CD14-positive monocyte (primary cell): ENCODE measurements at regions not wholly inside any gene's neighbourhood (a gene's known extent, or its start where the extent isn't known, plus 50 kb on each side); places are given as distances from the start of the nearest gene placed in this dataset.

ENCODE experiments used
- DNase-seq, 3 donors: peaks; one replicate each; pipeline ENCODE4 v3.0.0-alpha.2; 2011 to 2022
- H2AFZ ChIP-seq: 2 replicates; pipeline ENCODE4 v1.6.0; 2012; ENCODE audit warnings: mild to moderate bottlenecking, low read depth, low read length, inconsistent platforms; ENCODE audit not compliant: insufficient read depth, poor library complexity, severe bottlenecking
- H3K27ac ChIP-seq, 2 donors: 1 replicate in 1 of 2; 2 replicates in 1 of 2; pipeline ENCODE4 v1.5.1; 2012 to 2013; ENCODE audit warnings: low read length in 2 of 2, control low read depth in 1 of 2, inconsistent platforms in 1 of 2, low read depth in 1 of 2, mild to moderate bottlenecking in 1 of 2
- H3K27me3 ChIP-seq, 2 donors: one replicate each; pipeline versions ENCODE4 v1.6.0 to v1.6.1; 2011 to 2013; ENCODE audit warnings: low read length in 2 of 2; ENCODE audit not compliant: control insufficient read depth in 2 of 2, insufficient read depth in 2 of 2
- H3K36me3 ChIP-seq, 2 donors: replicated peaks in 1 of 2; 1 replicate in 1 of 2; 2 replicates in 1 of 2; pipeline versions ENCODE4 v1.5.1 to v1.6.1; 2012 to 2013; ENCODE audit warnings: low read length in 2 of 2, control low read depth in 1 of 2, inconsistent platforms in 1 of 2, mild to moderate bottlenecking in 1 of 2; ENCODE audit not compliant: insufficient read depth in 2 of 2, control insufficient read depth in 1 of 2
- H3K4me1 ChIP-seq, 2 donors: 1 replicate in 1 of 2; 2 replicates in 1 of 2; pipeline versions ENCODE4 v1.5.1 to v1.6.1; 2012 to 2013; ENCODE audit warnings: low read length in 2 of 2, control low read depth in 1 of 2, inconsistent platforms in 1 of 2, mild to moderate bottlenecking in 1 of 2, moderate library complexity in 1 of 2; ENCODE audit not compliant: insufficient read depth in 2 of 2, control insufficient read depth in 1 of 2
- H3K4me2 ChIP-seq: replicated peaks from 2 replicates; pipeline ENCODE3; 2012; ENCODE audit warnings: low read length, moderate library complexity, mild to moderate bottlenecking; ENCODE audit not compliant: poor library complexity, severe bottlenecking; ENCODE audit errors: extremely low read depth
- H3K4me3 ChIP-seq, 3 experiments: fragments of 200-600 bp in 1 of 3; sonication (generic) in 1 of 3; replicated peaks in 1 of 3; 1 replicate in 2 of 3; 2 replicates in 1 of 3; pipeline ENCODE4 v1.5.1; 2011 to 2013; ENCODE audit warnings: low read length in 3 of 3, mild to moderate bottlenecking in 3 of 3, control low read depth in 2 of 3, low read depth in 2 of 3, inconsistent platforms in 1 of 3, moderate library complexity in 1 of 3
- H3K79me2 ChIP-seq: 2 replicates; pipeline ENCODE4 v1.6.0; 2012; ENCODE audit warnings: mild to moderate bottlenecking, control low read depth, inconsistent platforms, low read length, moderate library complexity; ENCODE audit not compliant: insufficient read depth
- H3K9ac ChIP-seq: 2 replicates; pipeline ENCODE4 v1.6.0; 2017; ENCODE audit warnings: low read length, mild to moderate bottlenecking; ENCODE audit not compliant: insufficient read depth, poor library complexity, severe bottlenecking
- H3K9me3 ChIP-seq, 2 donors: replicated peaks in 1 of 2; 1 replicate in 1 of 2; 2 replicates in 1 of 2; pipeline versions ENCODE4 v1.5.1 to v1.6.1; 2012 to 2013; ENCODE audit warnings: low read length in 2 of 2, control low read depth in 1 of 2; ENCODE audit not compliant: control insufficient read depth in 1 of 2, insufficient read depth in 1 of 2
- H4K20me1 ChIP-seq: 2 replicates; pipeline ENCODE4 v1.6.0; 2012; ENCODE audit warnings: mild to moderate bottlenecking, low read length, control low read depth, moderate library complexity; ENCODE audit not compliant: insufficient read depth
- H3K27ac Mint-ChIP-seq, 7 donors: one replicate each; pipeline ENCODE4 v1.8.0; 2020; ENCODE audit warnings: mild to moderate bottlenecking in 7 of 7, mixed read lengths in 7 of 7, moderate library complexity in 6 of 7, inconsistent platforms in 2 of 7
- H3K27me3 Mint-ChIP-seq, 3 donors: one replicate each; pipeline ENCODE4 v1.8.0; 2021 to 2022; ENCODE audit warnings: low read depth in 3 of 3, mild to moderate bottlenecking in 3 of 3, mixed read lengths in 3 of 3, moderate library complexity in 3 of 3, inconsistent platforms in 1 of 3
- H3K36me3 Mint-ChIP-seq, 2 donors: one replicate each; pipeline ENCODE4 v1.8.0; 2020; ENCODE audit warnings: mixed read lengths in 2 of 2, inconsistent platforms in 1 of 2, mild to moderate bottlenecking in 1 of 2
- H3K4me1 Mint-ChIP-seq: one replicate; pipeline ENCODE4 v1.8.0; 2020; ENCODE audit warnings: mild to moderate bottlenecking, mixed read lengths
- H3K4me3 Mint-ChIP-seq, 2 donors: one replicate each; pipeline ENCODE4 v1.8.0; 2020; ENCODE audit warnings: mild to moderate bottlenecking in 2 of 2, mixed read lengths in 2 of 2, moderate library complexity in 1 of 2
- H3K9me3 Mint-ChIP-seq, 7 donors: one replicate each; pipeline ENCODE4 v1.8.0; 2020 to 2022; ENCODE audit warnings: mixed read lengths in 7 of 7, mild to moderate bottlenecking in 6 of 7, moderate library complexity in 6 of 7, inconsistent platforms in 2 of 7
- CTCF ChIP-seq: fragments of 200-600 bp; IDR thresholded peaks from one replicate; pipeline ENCODE4 v1.8.0; 2022; ENCODE audit warnings: antibody characterized with exemption, mild to moderate bottlenecking
- WGBS: methylation state at CpG from one replicate; pipeline ENCODE4 v1.1.5; 2013; ENCODE audit warnings: missing lambda C conversion rate; ENCODE audit not compliant: insufficient coverage; 5-methylcytosine and 5-hydroxymethylcytosine counted together
- intact Hi-C, 2 donors: fragments of 100-400 bp; cut with micrococcal nuclease; formaldehyde crosslinking; loops; one replicate each; pipeline versions ENCODE4 v1.15.0 to v1.15.1; 2023

GRCh38 chr20:62553136-62553837, 77.5 kb upstream of the GATA5 start:
- no peak for DNase-seq
- intact Hi-C loops, result no loop called here
- no peaks in the 10 kb centered on the region for H3K79me2 ChIP-seq
- H2AFZ ChIP-seq, result no peak overlapping the region
- Mint-ChIP-seq H3K27me3 (peaks cover 41 to 57% (median 57%) of the 10 kb centered on the region in 3 donors), H3K4me3 (peak overlapping the region in 1 of 2 donors; percentile 51), H3K36me3 (no peaks in the 10 kb centered on the region), H3K4me1 (peaks cover 6% of the 10 kb centered on the region), H3K27ac (peak overlapping the region in 1 of 7 donors; percentile 41), H3K9me3 (peaks cover 0 to 7% (median 2%) of the 10 kb centered on the region in 7 donors)
- H3K4me2 ChIP-seq, result no peak overlapping the region
- no peak for TF ChIP-seq CTCF
- peaks cover 0 to 3% of the 10 kb centered on the region in 2 donors for H3K9me3 ChIP-seq
- no peak overlapping the region for H3K4me3 ChIP-seq
- H3K9ac ChIP-seq, result no peak overlapping the region
- 95% methylated on average over 29 of the region's 33 CpGs for WGBS
- no peaks in the 10 kb centered on the region for H4K20me1 ChIP-seq
- H3K27me3 ChIP-seq, result peaks cover 17 to 56% of the 10 kb centered on the region in 2 donors
- H3K4me1 ChIP-seq, result peaks cover 0 to 8% of the 10 kb centered on the region in 2 donors
- no peak overlapping the region for H3K27ac ChIP-seq
- H3K36me3 ChIP-seq, result no peaks in the 10 kb centered on the region

GRCh38 chr20:62553838-62554161, 78.0 kb upstream of the GATA5 start:
- peaks cover 0 to 3% of the 10 kb centered on the region in 2 donors for H3K9me3 ChIP-seq
- WGBS, result 83% methylated on average over 7 of the region's 7 CpGs
- H3K27me3 ChIP-seq, result peaks cover 17 to 51% of the 10 kb centered on the region in 2 donors
- no peaks in the 10 kb centered on the region for H3K79me2 ChIP-seq
- Mint-ChIP-seq H3K27me3 (peaks cover 36 to 55% (median 52%) of the 10 kb centered on the region in 3 donors), H3K9me3 (peaks cover 0 to 7% (median 2%) of the 10 kb centered on the region in 7 donors), H3K36me3 (no peaks in the 10 kb centered on the region), H3K4me3 (no peak overlapping the region), H3K4me1 (peaks cover 6% of the 10 kb centered on the region), H3K27ac (no peak overlapping the region)
- no peak overlapping the region for H3K4me3 ChIP-seq
- DNase-seq, result no peak
- H3K4me2 ChIP-seq, result no peak overlapping the region
- H2AFZ ChIP-seq, result no peak overlapping the region
- H3K4me1 ChIP-seq, result peaks cover 0 to 8% of the 10 kb centered on the region in 2 donors
- no peak overlapping the region for H3K27ac ChIP-seq
- no peak for TF ChIP-seq CTCF
- H3K9ac ChIP-seq, result no peak overlapping the region
- intact Hi-C loops, result no loop called here
- H3K36me3 ChIP-seq, result no peaks in the 10 kb centered on the region
- H4K20me1 ChIP-seq, result no peaks in the 10 kb centered on the region
